ENCODE measurements at regions not wholly inside any gene's neighbourhood (a gene's known extent, or its start where the extent isn't known, plus 50 kb on each side); places are given as distances from the start of the nearest gene placed in this dataset.
A peak's percentile ranks its signal among the peaks of the same experiment; 100 is the strongest.

DNA sequence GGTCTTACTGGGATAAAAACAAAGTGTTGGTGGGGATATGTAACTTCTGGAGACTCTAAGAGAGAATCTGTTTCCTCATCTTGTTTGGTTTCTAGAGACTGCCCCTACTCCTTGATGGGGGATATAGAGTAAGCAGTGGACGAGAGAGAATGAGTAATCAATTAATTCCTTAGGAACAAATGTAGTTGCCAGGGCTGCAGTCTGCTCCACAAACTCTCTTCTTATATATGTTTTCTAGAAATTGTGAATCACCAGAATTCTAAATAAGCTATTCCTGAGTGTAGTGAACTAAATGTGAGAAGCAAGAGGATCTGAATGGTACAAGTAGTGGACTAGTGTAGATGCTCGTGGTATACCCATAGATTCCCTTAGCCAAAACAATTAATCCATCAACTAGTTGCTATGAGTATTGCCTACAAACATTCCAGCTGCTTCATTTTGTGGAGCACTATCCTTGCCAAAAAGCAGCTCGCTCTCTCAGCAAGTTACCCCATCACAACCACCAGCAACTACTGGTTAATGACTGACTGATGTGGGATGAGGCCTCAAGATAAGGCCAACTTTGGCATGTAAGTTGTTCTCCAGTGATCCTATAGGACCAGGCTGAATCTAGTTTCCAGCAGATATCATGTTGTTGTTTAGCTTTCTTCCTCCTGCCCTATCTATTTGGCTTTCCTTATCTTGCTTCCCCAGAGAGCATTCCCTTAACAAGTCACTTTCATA lies 273.0 kb downstream of the SLC7A11 start:
- Histone ChIP-seq H3K9me3 (no peaks in the 10 kb centered on the region), H3K4me1 (no peaks in the 10 kb centered on the region), H3K4me3 (no peak overlapping the region), H3K36me3 (no peaks in the 10 kb centered on the region), H3K27ac (no peak overlapping the region), H3K27me3 (no peaks in the 10 kb centered on the region)
- TF ChIP-seq, protein P1, sequence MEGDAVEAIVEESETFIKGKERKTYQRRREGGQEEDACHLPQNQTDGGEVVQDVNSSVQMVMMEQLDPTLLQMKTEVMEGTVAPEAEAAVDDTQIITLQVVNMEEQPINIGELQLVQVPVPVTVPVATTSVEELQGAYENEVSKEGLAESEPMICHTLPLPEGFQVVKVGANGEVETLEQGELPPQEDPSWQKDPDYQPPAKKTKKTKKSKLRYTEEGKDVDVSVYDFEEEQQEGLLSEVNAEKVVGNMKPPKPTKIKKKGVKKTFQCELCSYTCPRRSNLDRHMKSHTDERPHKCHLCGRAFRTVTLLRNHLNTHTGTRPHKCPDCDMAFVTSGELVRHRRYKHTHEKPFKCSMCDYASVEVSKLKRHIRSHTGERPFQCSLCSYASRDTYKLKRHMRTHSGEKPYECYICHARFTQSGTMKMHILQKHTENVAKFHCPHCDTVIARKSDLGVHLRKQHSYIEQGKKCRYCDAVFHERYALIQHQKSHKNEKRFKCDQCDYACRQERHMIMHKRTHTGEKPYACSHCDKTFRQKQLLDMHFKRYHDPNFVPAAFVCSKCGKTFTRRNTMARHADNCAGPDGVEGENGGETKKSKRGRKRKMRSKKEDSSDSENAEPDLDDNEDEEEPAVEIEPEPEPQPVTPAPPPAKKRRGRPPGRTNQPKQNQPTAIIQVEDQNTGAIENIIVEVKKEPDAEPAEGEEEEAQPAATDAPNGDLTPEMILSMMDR (IDR thresholded peaks at IDR 0.05), result no peak
- no peak for TF ChIP-seq POLR2AphosphoS5 (IDR thresholded peaks at IDR 0.05)
- no peak for TF ChIP-seq POLR2A (IDR thresholded peaks at IDR 0.05)
- TF ChIP-seq EP300 (IDR thresholded peaks at IDR 0.05), result no peak
- WGBS, result 71% methylated on average over 3 of the region's 3 CpGs
- no peak for DNase-seq (ENCODE audit: low spot score in 2 of 2)

DNA sequence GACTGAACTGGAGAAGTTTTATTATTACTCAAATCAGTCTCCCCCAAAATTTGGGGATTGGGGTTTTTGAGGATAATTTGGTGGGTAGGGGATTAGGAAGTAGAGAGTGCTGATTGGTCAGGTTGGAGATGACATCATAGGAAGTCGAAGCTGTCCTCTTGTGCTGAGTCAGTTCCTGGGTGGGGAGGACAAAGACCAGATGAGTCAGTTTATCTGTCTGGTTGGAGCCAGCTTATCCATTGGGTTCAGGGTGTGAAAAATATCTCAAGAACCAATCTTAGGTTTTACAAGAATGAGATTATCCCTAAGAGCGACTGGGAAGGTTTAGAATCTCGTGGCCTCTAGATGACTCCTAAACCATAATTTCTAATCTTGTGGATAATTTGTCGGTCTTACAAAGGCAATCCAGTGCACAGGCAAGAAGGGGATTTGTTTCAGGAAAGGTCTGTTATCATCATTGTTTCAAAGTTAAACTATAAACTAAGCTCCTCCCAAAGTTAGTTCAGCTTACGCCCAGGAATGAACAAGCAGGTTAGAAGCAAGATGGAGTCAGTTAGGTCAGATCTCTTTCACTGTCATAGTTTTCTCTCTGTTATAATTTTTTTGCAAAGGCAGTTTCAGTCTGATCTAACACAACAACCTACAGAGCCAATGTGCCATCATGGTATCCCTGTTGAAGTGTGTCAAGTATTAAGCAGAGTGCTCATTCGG lies 274.5 kb downstream of the SLC7A11 start:
- 91% methylated on average over 6 of the region's 6 CpGs for WGBS
- TF ChIP-seq EP300 (IDR thresholded peaks at IDR 0.05) (no peak), POLR2A (IDR thresholded peaks at IDR 0.05) (no peak), POLR2AphosphoS5 (IDR thresholded peaks at IDR 0.05) (no peak)
- TF ChIP-seq, protein P1 (IDR thresholded peaks at IDR 0.05), result no peak
- Histone ChIP-seq H3K27ac (no peak overlapping the region), H3K9me3 (no peaks in the 10 kb centered on the region), H3K4me1 (no peaks in the 10 kb centered on the region), H3K36me3 (no peaks in the 10 kb centered on the region), H3K27me3 (no peaks in the 10 kb centered on the region), H3K4me3 (no peak overlapping the region)
- DNase-seq (ENCODE audit: low spot score in 2 of 2), result no peak

DNA sequence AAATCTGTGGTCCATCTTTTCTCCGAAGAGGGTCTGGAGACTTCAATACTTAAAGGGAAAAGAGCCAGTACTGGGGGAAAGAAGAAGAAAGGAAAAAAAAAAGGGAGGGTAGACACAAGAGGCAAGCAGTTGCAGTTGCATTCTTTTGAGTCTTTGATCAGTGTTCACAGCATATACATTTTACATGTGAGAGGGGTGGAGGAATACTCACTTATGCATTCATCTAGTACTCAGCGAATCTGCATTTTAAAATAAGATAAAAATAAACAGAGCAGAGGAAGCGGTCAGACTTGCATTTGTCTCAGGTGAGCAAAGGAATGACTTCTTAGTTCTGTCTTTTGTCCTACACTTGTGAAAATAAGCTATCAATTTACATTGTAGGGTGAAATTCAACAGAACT lies 275.6 kb downstream of the SLC7A11 start:
- H3K9me3 ChIP-seq, result no peaks in the 10 kb centered on the region
- no peaks in the 10 kb centered on the region for H3K27me3 ChIP-seq
- TF ChIP-seq, protein P1 (IDR thresholded peaks at IDR 0.05), result no peak
- no peak for TF ChIP-seq EP300 (IDR thresholded peaks at IDR 0.05)
- TF ChIP-seq POLR2AphosphoS5 (IDR thresholded peaks at IDR 0.05), result no peak
- TF ChIP-seq POLR2A (IDR thresholded peaks at IDR 0.05), result no peak
- no peak for DNase-seq (ENCODE audit: low spot score in 2 of 2)
- H3K4me1 ChIP-seq, result peaks cover 2% of the 10 kb centered on the region
- 79% methylated on average over 3 of the region's 3 CpGs for WGBS
- no peak overlapping the region for H3K27ac ChIP-seq
- H3K36me3 ChIP-seq, result no peaks in the 10 kb centered on the region
- H3K4me3 ChIP-seq, result no peak overlapping the region

DNA sequence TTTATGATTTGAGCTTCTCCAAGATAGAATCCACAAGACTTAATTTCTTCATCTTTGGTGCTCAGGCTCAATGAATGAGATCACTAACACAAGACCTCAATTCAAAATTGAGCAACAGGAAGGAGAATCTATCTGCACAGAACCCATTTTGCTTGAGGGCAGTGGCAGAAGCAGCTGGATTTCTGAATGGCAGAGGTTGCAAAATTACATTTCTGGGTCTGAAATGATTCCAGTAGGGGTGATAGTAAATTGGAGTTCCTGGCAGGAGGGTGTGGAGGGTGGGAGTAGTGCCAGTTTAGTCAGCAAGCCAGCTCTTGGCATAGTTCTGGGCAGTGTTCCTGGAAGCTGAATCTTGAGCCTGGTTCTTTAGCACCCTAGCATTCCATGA lies 281.1 kb downstream of the SLC7A11 start:
- Histone ChIP-seq H3K27me3 (no peaks in the 10 kb centered on the region), H3K9me3 (no peaks in the 10 kb centered on the region), H3K36me3 (no peaks in the 10 kb centered on the region), H3K4me1 (peaks cover 17% of the 10 kb centered on the region), H3K4me3 (no peak overlapping the region), H3K27ac (peak overlapping the region; percentile 45)
- TF ChIP-seq POLR2AphosphoS5 (IDR thresholded peaks at IDR 0.05) (no peak), POLR2A (IDR thresholded peaks at IDR 0.05) (no peak), EP300 (IDR thresholded peaks at IDR 0.05) (no peak)
- TF ChIP-seq, protein P1 (IDR thresholded peaks at IDR 0.05), result no peak
- DNase-seq (ENCODE audit: low spot score in 2 of 2), result peak in 1 of 2 donors; percentile 62

DNA sequence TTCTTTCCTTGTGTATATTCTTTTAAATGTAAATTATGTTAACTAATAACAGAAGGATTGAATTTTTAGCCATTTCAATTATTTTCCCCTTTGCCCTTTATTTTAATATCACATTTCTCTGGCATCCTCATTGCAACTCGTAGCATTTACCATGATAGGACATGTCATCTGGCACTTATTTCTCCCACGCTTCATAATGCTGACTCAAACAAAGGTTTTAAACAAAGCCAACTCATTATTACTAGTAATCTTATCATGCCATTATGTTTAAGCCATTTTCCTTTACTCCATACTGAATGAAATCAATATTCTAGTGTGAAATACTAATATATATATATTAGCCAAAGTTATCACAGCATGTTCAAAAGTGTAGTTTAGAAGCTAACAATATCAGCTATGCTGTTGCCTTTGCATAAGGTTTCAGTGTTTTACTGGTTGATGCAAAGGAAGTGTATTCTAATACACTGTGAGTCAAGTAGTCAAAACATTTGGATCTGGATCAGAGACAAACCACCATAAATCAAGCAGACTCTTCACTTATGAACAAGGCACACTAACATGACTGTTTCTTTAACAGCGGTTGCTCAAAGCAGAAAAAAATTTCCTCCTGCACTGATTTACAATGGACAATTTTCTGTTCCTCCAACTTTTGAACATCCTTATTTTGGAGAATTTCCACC lies 281.6 kb downstream of the SLC7A11 start:
- DNase-seq (ENCODE audit: low spot score in 2 of 2), result no peak
- TF ChIP-seq POLR2A (IDR thresholded peaks at IDR 0.05) (no peak), POLR2AphosphoS5 (IDR thresholded peaks at IDR 0.05) (no peak), EP300 (IDR thresholded peaks at IDR 0.05) (no peak)
- TF ChIP-seq, protein P1 (IDR thresholded peaks at IDR 0.05), result no peak
- Histone ChIP-seq H3K9me3 (no peaks in the 10 kb centered on the region), H3K27ac (peak overlapping the region; percentile 45), H3K27me3 (no peaks in the 10 kb centered on the region), H3K4me3 (no peak overlapping the region), H3K36me3 (no peaks in the 10 kb centered on the region), H3K4me1 (peaks cover 17% of the 10 kb centered on the region)
- WGBS, result 25% methylated on average over 3 of the region's 3 CpGs

Data from suprapubic skin (tissue), 4 donors.